Fibroblast of lung (primary cell): ENCODE measurements at regions not wholly inside any gene's neighbourhood (a gene's known extent, or its start where the extent isn't known, plus 50 kb on each side); places are given as distances from the start of the nearest gene placed in this dataset.

ENCODE experiments used
- DNase-seq, 2 donors: peaks; one replicate each; pipeline versions ENCODE4 v3.0.0 to v3.0.0-alpha.2; 2010; ENCODE audit warnings: low read depth in 2 of 2
- H2AFZ ChIP-seq: 2 replicates; pipeline ENCODE4 v1.5.1; 2012; ENCODE audit warnings: low read length, control low read depth, inconsistent platforms
- H3K27ac ChIP-seq: 2 replicates; pipeline ENCODE4 v1.5.1; 2011; ENCODE audit warnings: low read length, control low read depth; ENCODE audit not compliant: insufficient read depth
- H3K27me3 ChIP-seq: 2 replicates; pipeline ENCODE4 v1.5.1; 2011; ENCODE audit warnings: mild to moderate bottlenecking, low read length; ENCODE audit not compliant: control insufficient read depth, insufficient read depth
- H3K36me3 ChIP-seq: 2 replicates; pipeline ENCODE4 v1.5.1; 2011; ENCODE audit warnings: low read length; ENCODE audit not compliant: control insufficient read depth, insufficient read depth
- H3K4me1 ChIP-seq: 2 replicates; pipeline ENCODE4 v1.5.1; 2011; ENCODE audit warnings: low read length; ENCODE audit not compliant: control insufficient read depth, insufficient read depth; ENCODE audit errors: extremely low read depth
- H3K4me2 ChIP-seq: 2 replicates; pipeline ENCODE4 v1.5.1; 2011; ENCODE audit warnings: low read length, control low read depth; ENCODE audit not compliant: insufficient read depth; ENCODE audit errors: extremely low read depth
- H3K4me3 ChIP-seq, 4 experiments: fragments of 200-600 bp in 1 of 4; sonication (generic) in 1 of 4; replicated peaks in 1 of 4; 2 replicates each; pipeline ENCODE4 v1.5.1; 2011 to 2016; ENCODE audit warnings: low read length in 4 of 4, low read depth in 3 of 4, mild to moderate bottlenecking in 3 of 4, control low read depth in 2 of 4, inconsistent platforms in 1 of 4, mixed read lengths in 1 of 4; ENCODE audit not compliant: insufficient read depth in 1 of 4; ENCODE audit errors: control extremely low read depth in 1 of 4
- H3K79me2 ChIP-seq: 2 replicates; pipeline ENCODE4 v1.5.1; 2012; ENCODE audit warnings: mild to moderate bottlenecking, low read length, inconsistent platforms; ENCODE audit not compliant: control insufficient read depth, insufficient read depth
- H3K9ac ChIP-seq: 2 replicates; pipeline ENCODE4 v1.5.1; 2011; ENCODE audit warnings: mild to moderate bottlenecking, low read length, control low read depth; ENCODE audit not compliant: insufficient read depth
- H3K9me3 ChIP-seq: 2 replicates; pipeline ENCODE4 v1.5.1; 2012; ENCODE audit warnings: low read depth, low read length; ENCODE audit not compliant: control insufficient read depth, insufficient read depth
- H4K20me1 ChIP-seq: 2 replicates; pipeline ENCODE4 v1.5.1; 2011; ENCODE audit warnings: low read length; ENCODE audit not compliant: control insufficient read depth, insufficient read depth; ENCODE audit errors: extremely low read depth
- EZH2 ChIP-seq: IDR thresholded peaks from 2 replicates; pipeline ENCODE4 v1.5.1; 2012; ENCODE audit warnings: low read length, control low read depth, mild to moderate bottlenecking; ENCODE audit errors: missing control alignments
- TF ChIP-seq, protein P1 (sequence below), 2 donors: IDR thresholded peaks in 1 of 2; conservative IDR thresholded peaks in 1 of 2; 1 replicate in 1 of 2; 2 replicates in 1 of 2; pipeline ENCODE4 v1.5.1; 2011 to 2012; ENCODE audit warnings: low read length in 2 of 2, control low read depth in 1 of 2, inconsistent platforms in 1 of 2, low read depth in 1 of 2, mild to moderate bottlenecking in 1 of 2

DNA sequence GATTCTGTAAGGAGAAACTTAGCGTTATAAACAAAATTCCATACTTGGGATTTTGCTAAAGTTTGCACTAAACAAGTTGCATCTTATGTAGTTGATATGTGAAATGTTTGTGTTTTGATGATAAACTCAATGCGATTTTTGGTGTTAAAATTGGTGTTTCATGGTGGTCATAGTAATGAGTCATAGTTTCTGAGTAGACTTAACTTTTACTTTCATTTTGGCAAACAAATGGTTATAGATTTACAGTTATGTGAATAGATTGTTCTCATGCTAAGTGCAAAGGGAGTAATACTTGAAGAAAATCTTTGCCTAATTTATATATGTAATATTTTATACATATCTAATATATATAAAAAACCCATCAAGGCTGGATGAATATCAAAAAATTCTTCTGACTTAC lies 107.3 kb upstream of the ELAVL2 start:
- Histone ChIP-seq H3K9me3 (no peaks in the 10 kb centered on the region), H3K36me3 (no peaks in the 10 kb centered on the region), H4K20me1 (no peaks in the 10 kb centered on the region), H3K9ac (no peak overlapping the region), H3K4me3 (no peak overlapping the region), H3K27ac (no peak overlapping the region), H3K27me3 (no peaks in the 10 kb centered on the region), H2AFZ (no peak overlapping the region), H3K4me1 (no peaks in the 10 kb centered on the region), H3K79me2 (no peaks in the 10 kb centered on the region), H3K4me2 (no peak overlapping the region)
- TF ChIP-seq, protein P1, sequence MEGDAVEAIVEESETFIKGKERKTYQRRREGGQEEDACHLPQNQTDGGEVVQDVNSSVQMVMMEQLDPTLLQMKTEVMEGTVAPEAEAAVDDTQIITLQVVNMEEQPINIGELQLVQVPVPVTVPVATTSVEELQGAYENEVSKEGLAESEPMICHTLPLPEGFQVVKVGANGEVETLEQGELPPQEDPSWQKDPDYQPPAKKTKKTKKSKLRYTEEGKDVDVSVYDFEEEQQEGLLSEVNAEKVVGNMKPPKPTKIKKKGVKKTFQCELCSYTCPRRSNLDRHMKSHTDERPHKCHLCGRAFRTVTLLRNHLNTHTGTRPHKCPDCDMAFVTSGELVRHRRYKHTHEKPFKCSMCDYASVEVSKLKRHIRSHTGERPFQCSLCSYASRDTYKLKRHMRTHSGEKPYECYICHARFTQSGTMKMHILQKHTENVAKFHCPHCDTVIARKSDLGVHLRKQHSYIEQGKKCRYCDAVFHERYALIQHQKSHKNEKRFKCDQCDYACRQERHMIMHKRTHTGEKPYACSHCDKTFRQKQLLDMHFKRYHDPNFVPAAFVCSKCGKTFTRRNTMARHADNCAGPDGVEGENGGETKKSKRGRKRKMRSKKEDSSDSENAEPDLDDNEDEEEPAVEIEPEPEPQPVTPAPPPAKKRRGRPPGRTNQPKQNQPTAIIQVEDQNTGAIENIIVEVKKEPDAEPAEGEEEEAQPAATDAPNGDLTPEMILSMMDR (conservative IDR thresholded peaks at IDR 0.05 in 1 of 2, IDR thresholded peaks at IDR 0.05 in 1 of 2; ENCODE audit: low read depth in 1 of 2, low read length in 2 of 2): no peak
- no peak for TF ChIP-seq EZH2
- no peak for DNase-seq

DNA sequence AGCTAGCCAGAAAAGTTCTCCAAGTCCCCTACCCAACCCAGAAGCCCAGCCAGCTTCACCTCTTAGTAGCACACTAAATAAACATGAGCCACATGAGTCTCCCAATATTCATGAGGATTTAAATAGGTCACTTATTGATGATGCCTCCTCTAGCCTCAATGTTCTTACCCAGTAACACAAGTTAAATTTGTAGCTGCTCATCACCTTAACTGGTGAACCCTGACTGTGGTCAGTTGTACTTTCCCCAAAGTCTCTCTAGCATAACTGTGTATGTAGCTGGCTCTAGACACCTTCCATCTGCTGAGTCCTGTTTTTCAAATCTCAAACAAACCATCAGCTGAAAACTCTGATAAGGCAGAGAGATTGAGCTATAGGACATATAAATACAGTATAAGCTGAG lies 100.3 kb upstream of the ELAVL2 start:
- H4K20me1 ChIP-seq: no peaks in the 10 kb centered on the region
- no peak overlapping the region for H3K4me3 ChIP-seq
- H3K4me1 ChIP-seq: no peaks in the 10 kb centered on the region
- H3K9me3 ChIP-seq: no peaks in the 10 kb centered on the region
- no peaks in the 10 kb centered on the region for H3K79me2 ChIP-seq
- no peak for TF ChIP-seq EZH2
- TF ChIP-seq, protein P1 (conservative IDR thresholded peaks at IDR 0.05 in 1 of 2, IDR thresholded peaks at IDR 0.05 in 1 of 2; ENCODE audit: low read depth in 1 of 2, low read length in 2 of 2): no peak
- H3K4me2 ChIP-seq: no peak overlapping the region
- no peak for DNase-seq
- no peaks in the 10 kb centered on the region for H3K27me3 ChIP-seq
- no peaks in the 10 kb centered on the region for H3K36me3 ChIP-seq
- H3K27ac ChIP-seq: no peak overlapping the region
- no peak overlapping the region for H2AFZ ChIP-seq
- H3K9ac ChIP-seq: no peak overlapping the region

DNA sequence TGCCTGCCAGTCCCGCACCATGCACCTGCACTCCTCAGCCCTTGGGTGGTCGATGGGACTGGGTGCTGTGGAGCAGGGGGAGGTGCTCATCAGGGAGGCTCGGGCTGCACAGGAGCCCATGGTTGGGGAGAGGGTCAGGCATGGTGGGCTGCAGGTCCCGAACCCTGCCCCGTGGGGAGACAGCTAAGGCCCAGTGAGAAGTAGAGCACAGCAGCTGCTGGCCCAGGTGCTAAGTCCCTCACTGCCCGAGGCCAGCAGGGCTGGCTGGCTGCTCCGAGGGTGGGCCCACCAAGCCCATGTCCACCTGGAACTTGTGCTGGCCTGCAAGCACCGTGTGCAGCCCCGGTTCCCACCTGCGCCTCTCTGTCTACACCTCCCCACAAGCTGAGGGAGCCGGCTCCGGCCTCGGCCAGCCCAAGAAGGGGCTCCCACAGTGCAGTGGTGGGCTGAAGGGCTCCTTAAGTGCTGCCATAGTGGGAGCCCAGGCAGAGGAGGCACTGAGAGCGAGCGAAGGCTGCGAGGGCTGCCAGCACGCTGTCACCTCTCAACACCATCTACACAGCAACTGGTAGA lies 88.5 kb upstream of the ELAVL2 start:
- Histone ChIP-seq H4K20me1 (no peaks in the 10 kb centered on the region), H3K9me3 (no peaks in the 10 kb centered on the region), H3K4me3 (no peak overlapping the region), H3K9ac (no peak overlapping the region), H3K4me2 (no peak overlapping the region), H3K4me1 (no peaks in the 10 kb centered on the region), H3K36me3 (no peaks in the 10 kb centered on the region), H3K27ac (no peak overlapping the region), H2AFZ (no peak overlapping the region), H3K79me2 (no peaks in the 10 kb centered on the region), H3K27me3 (no peaks in the 10 kb centered on the region)
- DNase-seq: no peak
- TF ChIP-seq EZH2: no peak
- TF ChIP-seq, protein P1 (conservative IDR thresholded peaks at IDR 0.05 in 1 of 2, IDR thresholded peaks at IDR 0.05 in 1 of 2; ENCODE audit: low read depth in 1 of 2, low read length in 2 of 2): no peak
